ENCODE measurements at regions not wholly inside any gene's neighbourhood (a gene's known extent, or its start where the extent isn't known, plus 50 kb on each side); places are given as distances from the start of the nearest gene placed in this dataset.
A peak's percentile ranks its signal among the peaks of the same experiment; 100 is the strongest.

DNA sequence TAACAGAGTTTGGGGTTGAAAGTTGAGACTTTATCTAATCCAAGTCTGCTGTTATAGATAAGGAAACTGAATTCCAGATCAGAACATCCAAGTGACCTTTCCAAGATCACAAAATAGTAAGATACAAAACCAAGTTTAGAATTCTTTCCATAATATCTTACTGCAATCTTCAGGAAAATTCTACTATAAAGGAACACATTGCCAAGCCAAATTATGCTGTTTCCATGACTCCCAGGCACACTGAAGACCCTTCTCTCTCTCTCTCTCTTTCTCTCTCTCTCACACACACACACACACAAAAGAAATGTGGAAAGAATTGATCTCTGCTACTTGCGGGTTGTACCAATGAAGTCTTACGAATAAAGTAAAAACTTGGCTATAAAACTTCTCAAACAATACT is 398.4 kb downstream of the METTL4 start:
- H3K9me3 Mint-ChIP-seq (ENCODE audit: unreplicated experiment), result no peaks in the 10 kb centered on the region
- no peaks in the 10 kb centered on the region for H3K27me3 Mint-ChIP-seq (ENCODE audit: low read depth, unreplicated experiment)
- no peaks in the 10 kb centered on the region for H3K27me3 ChIP-seq (ENCODE audit: insufficient read depth, low read length)
- peaks cover 14% of the 10 kb centered on the region for H3K4me1 ChIP-seq (ENCODE audit: insufficient read depth, low read length)
- H3K36me3 ChIP-seq (ENCODE audit: insufficient read depth, low read length), result no peaks in the 10 kb centered on the region
- FAIRE-seq (no peak), DNase-seq (ENCODE audit: low read depth) (peak; percentile 5)
- no peaks in the 10 kb centered on the region for H3K36me3 Mint-ChIP-seq (ENCODE audit: low read depth, unreplicated experiment)
- no peaks in the 10 kb centered on the region for H3K9me3 ChIP-seq (ENCODE audit: insufficient read depth, low read depth, low read length)
- no peak overlapping the region for H3K4me3 ChIP-seq (ENCODE audit: insufficient read depth, low read depth, low read length)
- H3K27ac Mint-ChIP-seq (ENCODE audit: unreplicated experiment), result no peak overlapping the region
- H2AFZ ChIP-seq (ENCODE audit: low read depth, low read length), result no peak overlapping the region
- H4K20me1 ChIP-seq (ENCODE audit: insufficient read depth, low read length), result no peaks in the 10 kb centered on the region
- no peak overlapping the region for H3K4me3 Mint-ChIP-seq (ENCODE audit: unreplicated experiment)
- H3K9ac ChIP-seq (ENCODE audit: low read length), result no peak overlapping the region
- peak overlapping the region; percentile 34 for H3K4me2 ChIP-seq (ENCODE audit: low read length)
- no peaks in the 10 kb centered on the region for H3K79me2 ChIP-seq (ENCODE audit: insufficient read depth, low read length)
- no peak overlapping the region for H3K27ac ChIP-seq (ENCODE audit: low read depth, low read length)
- no peaks in the 10 kb centered on the region for H3K4me1 Mint-ChIP-seq (ENCODE audit: low read depth, unreplicated experiment)
- no peak for TF ChIP-seq EZH2 (IDR thresholded peaks at IDR 0.05; ENCODE audit: insufficient read depth, low read length)
- TF ChIP-seq, protein P1, sequence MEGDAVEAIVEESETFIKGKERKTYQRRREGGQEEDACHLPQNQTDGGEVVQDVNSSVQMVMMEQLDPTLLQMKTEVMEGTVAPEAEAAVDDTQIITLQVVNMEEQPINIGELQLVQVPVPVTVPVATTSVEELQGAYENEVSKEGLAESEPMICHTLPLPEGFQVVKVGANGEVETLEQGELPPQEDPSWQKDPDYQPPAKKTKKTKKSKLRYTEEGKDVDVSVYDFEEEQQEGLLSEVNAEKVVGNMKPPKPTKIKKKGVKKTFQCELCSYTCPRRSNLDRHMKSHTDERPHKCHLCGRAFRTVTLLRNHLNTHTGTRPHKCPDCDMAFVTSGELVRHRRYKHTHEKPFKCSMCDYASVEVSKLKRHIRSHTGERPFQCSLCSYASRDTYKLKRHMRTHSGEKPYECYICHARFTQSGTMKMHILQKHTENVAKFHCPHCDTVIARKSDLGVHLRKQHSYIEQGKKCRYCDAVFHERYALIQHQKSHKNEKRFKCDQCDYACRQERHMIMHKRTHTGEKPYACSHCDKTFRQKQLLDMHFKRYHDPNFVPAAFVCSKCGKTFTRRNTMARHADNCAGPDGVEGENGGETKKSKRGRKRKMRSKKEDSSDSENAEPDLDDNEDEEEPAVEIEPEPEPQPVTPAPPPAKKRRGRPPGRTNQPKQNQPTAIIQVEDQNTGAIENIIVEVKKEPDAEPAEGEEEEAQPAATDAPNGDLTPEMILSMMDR (IDR thresholded peaks at IDR 0.05; ENCODE audit: insufficient read depth, low read depth, low read length), result no peak

DNA sequence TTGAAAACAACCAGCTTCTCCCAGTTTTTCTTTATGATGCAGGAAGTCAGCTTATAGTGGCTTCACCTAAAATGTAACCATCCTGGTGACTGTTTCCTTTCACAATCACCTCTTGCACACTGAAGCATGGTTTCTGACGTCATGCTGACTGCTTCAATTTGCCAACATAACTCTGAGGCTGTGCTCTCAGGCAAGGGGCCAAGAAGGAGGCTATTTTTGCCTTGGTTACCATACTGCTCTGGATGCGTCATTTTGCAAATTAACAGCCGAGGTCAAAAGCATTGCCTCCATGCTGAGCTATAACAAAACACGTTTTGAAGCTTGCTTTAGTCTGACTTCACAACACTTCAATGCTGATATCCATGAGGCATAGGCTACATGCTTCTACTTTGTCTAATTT is 397.8 kb downstream of the METTL4 start:
- H3K4me1 Mint-ChIP-seq (ENCODE audit: low read depth, unreplicated experiment), result no peaks in the 10 kb centered on the region

GRCh38 chr18:2178036-2178435 is 393.3 kb downstream of the METTL4 start:
- H3K4me2 ChIP-seq (ENCODE audit: low read length), result no peak overlapping the region
- no peaks in the 10 kb centered on the region for H3K9me3 ChIP-seq (ENCODE audit: insufficient read depth, low read depth, low read length)
- Mint-ChIP-seq H3K9me3 (ENCODE audit: unreplicated experiment) (peaks cover 4% of the 10 kb centered on the region), H3K4me3 (ENCODE audit: unreplicated experiment) (no peak overlapping the region), H3K27me3 (ENCODE audit: low read depth, unreplicated experiment) (peaks cover 2% of the 10 kb centered on the region), H3K36me3 (ENCODE audit: low read depth, unreplicated experiment) (no peaks in the 10 kb centered on the region), H3K27ac (ENCODE audit: unreplicated experiment) (no peak overlapping the region), H3K4me1 (ENCODE audit: low read depth, unreplicated experiment) (no peaks in the 10 kb centered on the region)
- H3K9ac ChIP-seq (ENCODE audit: low read length), result no peak overlapping the region
- no peak overlapping the region for H3K27ac ChIP-seq (ENCODE audit: low read depth, low read length)
- DNase-seq (ENCODE audit: low read depth) (no peak), FAIRE-seq (no peak)
- no peaks in the 10 kb centered on the region for H4K20me1 ChIP-seq (ENCODE audit: insufficient read depth, low read length)
- no peaks in the 10 kb centered on the region for H3K79me2 ChIP-seq (ENCODE audit: insufficient read depth, low read length)
- H3K4me1 ChIP-seq (ENCODE audit: insufficient read depth, low read length), result peaks cover 11% of the 10 kb centered on the region
- H3K36me3 ChIP-seq (ENCODE audit: insufficient read depth, low read length), result no peaks in the 10 kb centered on the region
- H2AFZ ChIP-seq (ENCODE audit: low read depth, low read length), result no peak overlapping the region
- no peaks in the 10 kb centered on the region for H3K27me3 ChIP-seq (ENCODE audit: insufficient read depth, low read length)
- TF ChIP-seq EZH2 (IDR thresholded peaks at IDR 0.05; ENCODE audit: insufficient read depth, low read length), result no peak
- TF ChIP-seq, protein P1 (IDR thresholded peaks at IDR 0.05; ENCODE audit: insufficient read depth, low read depth, low read length), result no peak
- no peak overlapping the region for H3K4me3 ChIP-seq (ENCODE audit: insufficient read depth, low read depth, low read length)

More for the DNA sequence above, 397.8 kb downstream of the METTL4 start:
- Mint-ChIP-seq H3K27me3 (ENCODE audit: low read depth, unreplicated experiment) (no peaks in the 10 kb centered on the region), H3K4me3 (ENCODE audit: unreplicated experiment) (no peak overlapping the region), H3K27ac (ENCODE audit: unreplicated experiment) (no peak overlapping the region), H3K36me3 (ENCODE audit: low read depth, unreplicated experiment) (no peaks in the 10 kb centered on the region), H3K9me3 (ENCODE audit: unreplicated experiment) (no peaks in the 10 kb centered on the region)
- no peak overlapping the region for H3K4me3 ChIP-seq (ENCODE audit: insufficient read depth, low read depth, low read length)
- H3K36me3 ChIP-seq (ENCODE audit: insufficient read depth, low read length), result no peaks in the 10 kb centered on the region
- H3K27me3 ChIP-seq (ENCODE audit: insufficient read depth, low read length), result no peaks in the 10 kb centered on the region
- no peak overlapping the region for H3K27ac ChIP-seq (ENCODE audit: low read depth, low read length)
- no peak overlapping the region for H3K9ac ChIP-seq (ENCODE audit: low read length)
- TF ChIP-seq, protein P1 (IDR thresholded peaks at IDR 0.05; ENCODE audit: insufficient read depth, low read depth, low read length), result no peak
- TF ChIP-seq EZH2 (IDR thresholded peaks at IDR 0.05; ENCODE audit: insufficient read depth, low read length), result no peak
- peak overlapping the region; percentile 34 for H3K4me2 ChIP-seq (ENCODE audit: low read length)
- no peaks in the 10 kb centered on the region for H3K79me2 ChIP-seq (ENCODE audit: insufficient read depth, low read length)
- no peaks in the 10 kb centered on the region for H3K9me3 ChIP-seq (ENCODE audit: insufficient read depth, low read depth, low read length)
- H4K20me1 ChIP-seq (ENCODE audit: insufficient read depth, low read length), result no peaks in the 10 kb centered on the region
- FAIRE-seq (no peak), DNase-seq (ENCODE audit: low read depth) (peak; percentile 92)
- peaks cover 14% of the 10 kb centered on the region for H3K4me1 ChIP-seq (ENCODE audit: insufficient read depth, low read length)
- no peak overlapping the region for H2AFZ ChIP-seq (ENCODE audit: low read depth, low read length)

Measured in astrocyte (in vitro differentiated cells and primary cell).